ENCODE measurements at regions not wholly inside any gene's neighbourhood (a gene's known extent, or its start where the extent isn't known, plus 50 kb on each side); places are given as distances from the start of the nearest gene placed in this dataset.

GRCh38 chr6:14832427-14832826 lies 413.4 kb upstream of the JARID2 start:
- no peak for DNase-seq

GRCh38 chr6:14834851-14835530 lies 410.9 kb upstream of the JARID2 start:
- DNase-seq, result no peak

- DNase-seq, result no peak
Observed at GRCh38 chr6:14837435-14837834, 408.4 kb upstream of the JARID2 start.

- DNase-seq, result no peak
Observed at GRCh38 chr6:14838133-14838583, 407.7 kb upstream of the JARID2 start.

- DNase-seq, result no peak
Observed at GRCh38 chr6:14841901-14842421, 403.9 kb upstream of the JARID2 start.

- DNase-seq, result no peak
Observed at GRCh38 chr6:14844411-14844810, 401.5 kb upstream of the JARID2 start.

GRCh38 chr6:14848019-14848418 lies 397.9 kb upstream of the JARID2 start:
- no peak for DNase-seq

GRCh38 chr6:14849185-14849584 lies 396.7 kb upstream of the JARID2 start:
- no peak for DNase-seq

GRCh38 chr6:14851281-14851680 lies 394.6 kb upstream of the JARID2 start:
- DNase-seq, result no peak

GRCh38 chr6:14852375-14852774 lies 393.5 kb upstream of the JARID2 start:
- DNase-seq, result no peak

- DNase-seq, result no peak
Observed at GRCh38 chr6:14856177-14856576, 389.7 kb upstream of the JARID2 start.

GRCh38 chr6:14857001-14857400 lies 388.9 kb upstream of the JARID2 start:
- no peak for DNase-seq

- no peak for DNase-seq
Observed at GRCh38 chr6:14857501-14857900, 388.4 kb upstream of the JARID2 start.

- no peak for DNase-seq
Observed at GRCh38 chr6:14858808-14859207, 387.1 kb upstream of the JARID2 start.

- DNase-seq, result no peak
Observed at GRCh38 chr6:14860774-14861173, 385.1 kb upstream of the JARID2 start.

- DNase-seq, result no peak
Observed at GRCh38 chr6:14861491-14861943, 384.4 kb upstream of the JARID2 start.

GRCh38 chr6:14862845-14863244 lies 383.0 kb upstream of the JARID2 start:
- DNase-seq, result no peak

- DNase-seq, result no peak
Observed at GRCh38 chr6:14863902-14864850, 381.7 kb upstream of the JARID2 start.

- DNase-seq, result no peak
Observed at GRCh38 chr6:14865531-14866100, 380.3 kb upstream of the JARID2 start.

GRCh38 chr6:14867802-14868201 lies 378.1 kb upstream of the JARID2 start:
- no peak for DNase-seq

- DNase-seq, result no peak
Observed at GRCh38 chr6:14871221-14871620, 374.6 kb upstream of the JARID2 start.

GRCh38 chr6:14873101-14873500 lies 372.8 kb upstream of the JARID2 start:
- DNase-seq, result no peak

GRCh38 chr6:14873781-14874441 lies 372.0 kb upstream of the JARID2 start:
- DNase-seq, result no peak

Measured in SW 1271 (cell line).